ENCODE measurements at regions not wholly inside any gene's neighbourhood (a gene's known extent, or its start where the extent isn't known, plus 50 kb on each side); places are given as distances from the start of the nearest gene placed in this dataset.

GRCh38 chr1:118334506-118334905 is 149.5 kb upstream of the SPAG17 start:
- Histone ChIP-seq H3K27me3 (no peaks in the 10 kb centered on the region), H3K4me1 (peaks cover 0 to 20% (median 7%) of the 10 kb centered on the region in 4 donors), H3K4me3 (no peak overlapping the region), H3K27ac (no peak overlapping the region), H3K9me3 (no peaks in the 10 kb centered on the region), H3K36me3 (no peaks in the 10 kb centered on the region)
- DNase-seq, result no peak
- TF ChIP-seq CTCF (IDR thresholded peaks at IDR 0.05), result no peak
- intact Hi-C loops (cut with DNase I; ENCODE audit: low total_unique reads), result no loop called here

GRCh38 chr1:118333601-118334210 is 148.7 kb upstream of the SPAG17 start:
- Histone ChIP-seq H3K36me3 (no peaks in the 10 kb centered on the region), H3K27me3 (no peaks in the 10 kb centered on the region), H3K27ac (no peak overlapping the region), H3K4me1 (peaks cover 0 to 12% (median 3%) of the 10 kb centered on the region in 4 donors), H3K4me3 (no peak overlapping the region), H3K9me3 (no peaks in the 10 kb centered on the region)
- DNase-seq, result no peak
- intact Hi-C loops (cut with DNase I; ENCODE audit: low total_unique reads), result no loop called here
- TF ChIP-seq CTCF (IDR thresholded peaks at IDR 0.05), result no peak

GRCh38 chr1:118326960-118327629 is 142.1 kb upstream of the SPAG17 start:
- Histone ChIP-seq H3K9me3 (no peaks in the 10 kb centered on the region), H3K27me3 (no peaks in the 10 kb centered on the region), H3K27ac (no peak overlapping the region), H3K4me3 (no peak overlapping the region), H3K36me3 (no peaks in the 10 kb centered on the region), H3K4me1 (no peaks in the 10 kb centered on the region)
- no peak for TF ChIP-seq CTCF (IDR thresholded peaks at IDR 0.05)
- intact Hi-C loops (cut with DNase I; ENCODE audit: low total_unique reads), result no loop called here
- DNase-seq, result no peak

- TF ChIP-seq CTCF (IDR thresholded peaks at IDR 0.05), result no peak
- Histone ChIP-seq H3K9me3 (no peaks in the 10 kb centered on the region), H3K27ac (no peak overlapping the region), H3K4me1 (no peaks in the 10 kb centered on the region), H3K36me3 (no peaks in the 10 kb centered on the region), H3K4me3 (no peak overlapping the region), H3K27me3 (no peaks in the 10 kb centered on the region)
- intact Hi-C loops (cut with DNase I; ENCODE audit: low total_unique reads), result no loop called here
- no peak for DNase-seq
Observed at GRCh38 chr1:118325550-118326225, 140.7 kb upstream of the SPAG17 start.

GRCh38 chr1:118323246-118323645 is 138.2 kb upstream of the SPAG17 start:
- H3K36me3 ChIP-seq, result no peaks in the 10 kb centered on the region
- intact Hi-C loops (cut with DNase I; ENCODE audit: low total_unique reads), result no loop called here
- no peak for TF ChIP-seq CTCF (IDR thresholded peaks at IDR 0.05)
- no peak overlapping the region for H3K4me3 ChIP-seq
- H3K4me1 ChIP-seq, result no peaks in the 10 kb centered on the region
- DNase-seq, result no peak
- H3K9me3 ChIP-seq, result no peaks in the 10 kb centered on the region
- H3K27me3 ChIP-seq, result no peaks in the 10 kb centered on the region
- H3K27ac ChIP-seq, result no peak overlapping the region
